Bronchial epithelial cell (primary cell): ENCODE measurements at regions not wholly inside any gene's neighbourhood (a gene's known extent, or its start where the extent isn't known, plus 50 kb on each side); places are given as distances from the start of the nearest gene placed in this dataset.

Experiments
- DNase-seq: peaks from one replicate; pipeline ENCODE4 v3.0.0-alpha.2; 2010; ENCODE audit warnings: low read depth
- FAIRE-seq: peaks from 2 replicates; lab custom pipeline; 2011; peaks lifted over from hg19 to GRCh38; lab: Jason Lieb, UNC
- H3K27me3 ChIP-seq: 2 replicates; pipeline ENCODE4 v1.5.1; 2011; ENCODE audit warnings: low read length; ENCODE audit not compliant: control insufficient read depth, insufficient read depth
- H3K36me3 ChIP-seq: 2 replicates; pipeline ENCODE4 v1.5.1; 2011; ENCODE audit warnings: low read length; ENCODE audit not compliant: control insufficient read depth, insufficient read depth
- H3K4me3 ChIP-seq: 2 replicates; pipeline ENCODE4 v1.5.1; 2011; ENCODE audit warnings: mild to moderate bottlenecking, low read depth, low read length, control low read depth
- CTCF ChIP-seq: IDR thresholded peaks from 2 replicates; pipeline ENCODE4 v1.5.1; 2011; ENCODE audit warnings: mild to moderate bottlenecking, moderate library complexity, low read length, control low read depth, inconsistent platforms; ENCODE audit not compliant: insufficient read depth, severe bottlenecking

- TF ChIP-seq CTCF, result no peak
- DNase-seq, result no peak
- no peak for FAIRE-seq
- Histone ChIP-seq H3K27me3 (no peaks in the 10 kb centered on the region), H3K36me3 (no peaks in the 10 kb centered on the region), H3K4me3 (no peak overlapping the region)
Measured at GRCh38 chr9:20028849-20029231, 240.0 kb upstream of the SLC24A2 start.

GRCh38 chr9:20028192-20028848 is 239.5 kb upstream of the SLC24A2 start:
- TF ChIP-seq CTCF, result no peak
- no peaks in the 10 kb centered on the region for H3K36me3 ChIP-seq
- FAIRE-seq (no peak), DNase-seq (no peak)
- no peak overlapping the region for H3K4me3 ChIP-seq
- peaks cover 1% of the 10 kb centered on the region for H3K27me3 ChIP-seq

- H3K36me3 ChIP-seq, result no peaks in the 10 kb centered on the region
- peaks cover 1% of the 10 kb centered on the region for H3K27me3 ChIP-seq
- no peak overlapping the region for H3K4me3 ChIP-seq
- no peak for TF ChIP-seq CTCF
- DNase-seq, result no peak
- FAIRE-seq, result no peak
Measured at GRCh38 chr9:20023961-20024571, 235.2 kb upstream of the SLC24A2 start.

GRCh38 chr9:20023210-20023905 is 234.5 kb upstream of the SLC24A2 start:
- no peak for TF ChIP-seq CTCF

GRCh38 chr9:20022410-20022809 is 233.6 kb upstream of the SLC24A2 start:
- DNase-seq (peak; percentile 59), FAIRE-seq (no peak)
- Histone ChIP-seq H3K4me3 (no peak overlapping the region), H3K36me3 (no peaks in the 10 kb centered on the region), H3K27me3 (peaks cover 1% of the 10 kb centered on the region)
- TF ChIP-seq CTCF, result no peak

More at GRCh38 chr9:20023210-20023905, 234.5 kb upstream of the SLC24A2 start:
- FAIRE-seq (no peak), DNase-seq (no peak)
- H3K4me3 ChIP-seq, result no peak overlapping the region
- no peaks in the 10 kb centered on the region for H3K36me3 ChIP-seq
- H3K27me3 ChIP-seq, result peaks cover 1% of the 10 kb centered on the region
